Parathyroid adenoma (tissue), 2 donors: ENCODE measurements at regions not wholly inside any gene's neighbourhood (a gene's known extent, or its start where the extent isn't known, plus 50 kb on each side); places are given as distances from the start of the nearest gene placed in this dataset.

ENCODE experiments used
- H2AFZ ChIP-seq: fragments of 300-600 bp; sonication (generic); one replicate; pipeline ENCODE4 v1.7.0; 2017; ENCODE audit warnings: antibody characterized with exemption, mild to moderate bottlenecking
- H3K27ac ChIP-seq: fragments of 300-600 bp; sonication (generic); one replicate; pipeline ENCODE4 v1.7.0; 2017
- H3K27me3 ChIP-seq: fragments of 300-600 bp; sonication (generic); one replicate; pipeline ENCODE4 v1.7.0; 2017; ENCODE audit warnings: low read length; ENCODE audit not compliant: control insufficient read depth, insufficient read depth
- H3K36me3 ChIP-seq: fragments of 300-600 bp; sonication (generic); one replicate; pipeline ENCODE4 v1.7.0; 2017; ENCODE audit warnings: low read length; ENCODE audit not compliant: control insufficient read depth, insufficient read depth
- H3K4me1 ChIP-seq: fragments of 300-600 bp; sonication (generic); one replicate; pipeline ENCODE4 v1.7.0; 2017; ENCODE audit warnings: control low read depth
- H3K4me2 ChIP-seq: fragments of 300-600 bp; sonication (generic); one replicate; pipeline ENCODE4 v1.7.0; 2017; ENCODE audit warnings: low read length
- H3K4me3 ChIP-seq: fragments of 300-600 bp; sonication (generic); one replicate; pipeline ENCODE4 v1.7.0; 2017; ENCODE audit warnings: low read depth, low read length
- H3K79me2 ChIP-seq: fragments of 300-600 bp; sonication (generic); one replicate; pipeline ENCODE4 v1.7.0; 2017; ENCODE audit warnings: control low read depth
- H3K9ac ChIP-seq: fragments of 300-600 bp; sonication (generic); one replicate; pipeline ENCODE4 v1.7.0; 2017; ENCODE audit warnings: mild to moderate bottlenecking
- H3K9me3 ChIP-seq: fragments of 300-600 bp; sonication (generic); one replicate; pipeline ENCODE4 v1.7.0; 2017; ENCODE audit warnings: low read length; ENCODE audit not compliant: control insufficient read depth
- TF ChIP-seq, protein P1 (sequence below): fragments of 300-600 bp; sonication (generic); IDR thresholded peaks from one replicate; pipeline ENCODE4 v1.7.0; 2017; ENCODE audit warnings: antibody characterized with exemption, mild to moderate bottlenecking
- donor health status: primary hyperparathyroidism.

DNA sequence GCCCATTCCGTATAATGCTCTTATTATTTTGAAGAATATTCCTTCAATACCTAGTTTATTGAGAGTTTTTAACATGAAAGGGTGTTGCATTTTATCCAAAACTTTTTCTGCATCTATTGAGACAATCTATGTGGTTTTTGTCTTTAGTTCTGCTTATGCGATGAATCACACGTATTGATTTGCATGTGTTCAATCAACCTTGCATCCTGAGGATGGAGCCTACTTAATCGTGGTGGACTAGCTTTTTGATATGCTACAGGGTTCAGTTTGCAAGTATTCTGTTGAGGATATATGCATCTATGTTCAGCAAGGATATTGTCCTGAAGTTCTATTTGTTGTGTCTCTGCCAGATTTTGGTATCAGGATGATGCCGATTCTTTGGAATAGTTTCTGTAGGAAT is 1070.3 kb upstream of the CDH18 start:
- Histone ChIP-seq H3K4me1 (no peaks in the 10 kb centered on the region), H3K4me2 (no peak overlapping the region), H3K9me3 (no peaks in the 10 kb centered on the region), H3K9ac (no peak overlapping the region), H3K79me2 (no peaks in the 10 kb centered on the region), H2AFZ (no peak overlapping the region), H3K36me3 (no peaks in the 10 kb centered on the region), H3K4me3 (no peak overlapping the region), H3K27ac (no peak overlapping the region), H3K27me3 (no peaks in the 10 kb centered on the region)
- TF ChIP-seq, protein P1, sequence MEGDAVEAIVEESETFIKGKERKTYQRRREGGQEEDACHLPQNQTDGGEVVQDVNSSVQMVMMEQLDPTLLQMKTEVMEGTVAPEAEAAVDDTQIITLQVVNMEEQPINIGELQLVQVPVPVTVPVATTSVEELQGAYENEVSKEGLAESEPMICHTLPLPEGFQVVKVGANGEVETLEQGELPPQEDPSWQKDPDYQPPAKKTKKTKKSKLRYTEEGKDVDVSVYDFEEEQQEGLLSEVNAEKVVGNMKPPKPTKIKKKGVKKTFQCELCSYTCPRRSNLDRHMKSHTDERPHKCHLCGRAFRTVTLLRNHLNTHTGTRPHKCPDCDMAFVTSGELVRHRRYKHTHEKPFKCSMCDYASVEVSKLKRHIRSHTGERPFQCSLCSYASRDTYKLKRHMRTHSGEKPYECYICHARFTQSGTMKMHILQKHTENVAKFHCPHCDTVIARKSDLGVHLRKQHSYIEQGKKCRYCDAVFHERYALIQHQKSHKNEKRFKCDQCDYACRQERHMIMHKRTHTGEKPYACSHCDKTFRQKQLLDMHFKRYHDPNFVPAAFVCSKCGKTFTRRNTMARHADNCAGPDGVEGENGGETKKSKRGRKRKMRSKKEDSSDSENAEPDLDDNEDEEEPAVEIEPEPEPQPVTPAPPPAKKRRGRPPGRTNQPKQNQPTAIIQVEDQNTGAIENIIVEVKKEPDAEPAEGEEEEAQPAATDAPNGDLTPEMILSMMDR, result no peak

DNA sequence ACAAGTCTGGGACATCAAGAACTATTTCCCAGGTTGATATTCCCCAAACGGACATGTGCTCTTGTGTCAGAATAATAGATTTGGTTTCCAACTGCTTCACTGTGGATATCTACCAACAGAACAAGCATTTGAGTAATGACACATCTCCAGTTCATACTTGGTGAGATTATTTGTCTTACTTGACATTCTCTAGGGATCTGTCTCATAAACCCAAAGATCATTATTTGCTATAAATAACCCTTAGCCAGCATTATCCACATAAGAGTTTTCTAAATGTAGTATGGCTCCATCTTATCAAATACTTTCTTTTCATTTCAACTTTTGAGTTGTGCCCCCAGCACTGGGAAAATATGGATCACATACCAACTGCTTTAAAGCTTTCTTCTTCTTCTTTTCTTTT is 1063.9 kb upstream of the CDH18 start:
- Histone ChIP-seq H3K4me3 (no peak overlapping the region), H3K4me2 (no peak overlapping the region), H3K27me3 (no peaks in the 10 kb centered on the region), H3K36me3 (no peaks in the 10 kb centered on the region), H3K9ac (no peak overlapping the region), H3K9me3 (no peaks in the 10 kb centered on the region), H3K27ac (no peak overlapping the region), H3K4me1 (no peaks in the 10 kb centered on the region), H3K79me2 (no peaks in the 10 kb centered on the region), H2AFZ (no peak overlapping the region)
- TF ChIP-seq, protein P1, result no peak

DNA sequence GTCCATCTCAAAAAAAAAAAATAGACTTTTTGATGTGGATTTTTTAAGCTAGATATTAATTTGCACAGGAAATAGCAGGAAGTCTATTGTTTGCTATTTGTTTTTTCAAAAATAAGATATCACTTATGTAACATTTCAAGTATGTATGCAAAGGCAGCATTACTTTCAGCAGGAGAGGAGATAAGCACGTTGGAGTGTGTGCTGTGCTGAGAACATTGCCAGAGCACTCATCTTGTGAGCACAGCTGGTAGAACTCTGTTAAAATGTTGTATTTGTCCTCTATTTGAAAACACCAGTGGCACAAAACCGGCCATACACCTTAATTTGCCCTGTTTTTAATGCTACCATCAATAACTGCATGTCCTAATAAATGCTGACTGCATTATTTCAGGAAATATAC is 1061.9 kb upstream of the CDH18 start:
- Histone ChIP-seq H3K4me2 (no peak overlapping the region), H3K4me3 (no peak overlapping the region), H3K4me1 (no peaks in the 10 kb centered on the region), H3K36me3 (no peaks in the 10 kb centered on the region), H3K9ac (no peak overlapping the region), H2AFZ (no peak overlapping the region), H3K27ac (no peak overlapping the region), H3K27me3 (no peaks in the 10 kb centered on the region), H3K79me2 (no peaks in the 10 kb centered on the region), H3K9me3 (no peaks in the 10 kb centered on the region)
- TF ChIP-seq, protein P1, result no peak

DNA sequence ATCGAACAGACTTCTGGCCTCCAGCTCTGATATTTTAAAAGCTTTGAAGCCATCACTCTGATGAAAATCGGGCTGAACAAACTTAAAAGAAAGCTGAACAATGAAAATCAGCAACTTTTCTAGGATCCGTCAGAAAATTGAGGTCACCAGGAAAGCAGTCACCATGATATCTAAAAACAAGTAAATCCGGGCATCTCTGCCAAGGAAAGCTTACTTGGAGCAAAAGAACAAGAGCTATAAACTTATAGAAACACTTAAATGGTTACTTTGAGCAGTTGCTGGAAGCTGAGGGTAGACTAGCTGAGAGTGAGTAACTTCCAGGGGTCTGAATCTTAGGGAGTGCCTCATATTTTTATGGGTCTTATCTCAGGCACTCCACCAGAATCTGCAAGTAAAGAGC is 1043.0 kb upstream of the CDH18 start:
- TF ChIP-seq, protein P1, result no peak

DNA sequence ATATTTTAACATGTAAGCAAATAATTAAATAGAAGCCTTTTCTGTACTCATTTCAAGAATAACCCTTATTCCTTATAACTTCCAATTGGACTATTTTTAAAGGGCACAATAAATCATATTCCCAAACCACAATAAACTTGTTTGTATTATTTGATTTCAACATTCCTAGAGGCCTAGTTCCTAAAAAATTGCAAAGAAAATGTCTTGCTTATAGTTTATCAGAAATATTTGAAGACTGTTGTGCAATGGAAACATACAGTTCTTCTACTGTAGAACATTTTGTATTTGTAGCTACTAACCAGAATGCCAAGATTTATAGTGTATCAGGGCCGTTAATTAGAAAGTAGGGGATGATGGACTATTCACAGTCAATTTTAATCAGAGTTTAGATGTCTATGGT is 1037.0 kb upstream of the CDH18 start:
- TF ChIP-seq, protein P1, result no peak
- H3K4me3 ChIP-seq, result no peak overlapping the region
- no peak overlapping the region for H3K27ac ChIP-seq
- no peak overlapping the region for H3K4me2 ChIP-seq
- H3K27me3 ChIP-seq, result no peaks in the 10 kb centered on the region
- H2AFZ ChIP-seq, result no peak overlapping the region
- H3K36me3 ChIP-seq, result no peaks in the 10 kb centered on the region
- H3K79me2 ChIP-seq, result no peaks in the 10 kb centered on the region
- H3K4me1 ChIP-seq, result no peaks in the 10 kb centered on the region
- no peaks in the 10 kb centered on the region for H3K9me3 ChIP-seq
- H3K9ac ChIP-seq, result no peak overlapping the region

More for the DNA sequence above, 1043.0 kb upstream of the CDH18 start:
- H3K27me3 ChIP-seq, result no peaks in the 10 kb centered on the region
- H2AFZ ChIP-seq, result no peak overlapping the region
- no peaks in the 10 kb centered on the region for H3K9me3 ChIP-seq
- H3K27ac ChIP-seq, result no peak overlapping the region
- no peak overlapping the region for H3K4me2 ChIP-seq
- no peaks in the 10 kb centered on the region for H3K36me3 ChIP-seq
- no peak overlapping the region for H3K9ac ChIP-seq
- no peaks in the 10 kb centered on the region for H3K4me1 ChIP-seq
- H3K4me3 ChIP-seq, result no peak overlapping the region
- no peaks in the 10 kb centered on the region for H3K79me2 ChIP-seq
